H1 (cell line): ENCODE measurements at regions not wholly inside any gene's neighbourhood (a gene's known extent, or its start where the extent isn't known, plus 50 kb on each side); places are given as distances from the start of the nearest gene placed in this dataset.

Source experiments
- CTCF ChIA-PET: fragments of 300-600 bp; sonication (Branson Sonifier 250); formaldehyde crosslinking; loops from one replicate; lab custom pipeline; 2021; ENCODE audit not compliant: partially characterized antibody; lab: Charles Lee
- POLR2A ChIA-PET: fragments of 300-600 bp; sonication (Branson Sonifier 250); formaldehyde crosslinking; loops from one replicate; lab custom pipeline; 2021; ENCODE audit warnings: inconsistent platforms; ENCODE audit not compliant: partially characterized antibody; lab: Charles Lee
- DNase-seq, 2 experiments: peaks; one replicate each; pipeline versions ENCODE4 v3.0.0 to v3.0.0-alpha.2; 2010 to 2022; ENCODE audit warnings: low spot score in 2 of 2, low read depth in 1 of 2, mixed read lengths in 1 of 2
- FAIRE-seq: peaks from 2 replicates; lab custom pipeline; 2011; peaks lifted over from hg19 to GRCh38; lab: Jason Lieb, UNC
- H2AFZ ChIP-seq: 2 replicates; pipeline ENCODE4 v1.8.1; 2012; ENCODE audit warnings: low read length, inconsistent platforms
- H2AK5ac ChIP-seq: 2 replicates; pipeline ENCODE4 v1.6.1; 2013; ENCODE audit warnings: low read depth, low read length
- H2BK120ac ChIP-seq: replicated peaks from 2 replicates; pipeline ENCODE3; 2013; ENCODE audit warnings: low read depth, low read length, inconsistent platforms
- H2BK12ac ChIP-seq: 2 replicates; pipeline ENCODE4 v1.6.1; 2013; ENCODE audit warnings: low read depth, low read length
- H2BK15ac ChIP-seq: 2 replicates; pipeline ENCODE4 v1.6.1; 2013; ENCODE audit warnings: low read length
- H2BK20ac ChIP-seq: 2 replicates; pipeline ENCODE4 v1.6.1; 2013; ENCODE audit warnings: low read length
- H2BK5ac ChIP-seq: 2 replicates; pipeline ENCODE4 v1.6.1; 2013; ENCODE audit warnings: low read depth, low read length
- H3K14ac ChIP-seq: 2 replicates; pipeline ENCODE4 v1.6.1; 2013; ENCODE audit warnings: inconsistent platforms; ENCODE audit not compliant: insufficient read length
- H3K18ac ChIP-seq: 2 replicates; pipeline ENCODE4 v1.6.1; 2013; ENCODE audit warnings: low read length; ENCODE audit errors: extremely low read depth
- H3K23ac ChIP-seq: 2 replicates; pipeline ENCODE4 v1.6.1; 2013; ENCODE audit warnings: inconsistent platforms; ENCODE audit not compliant: insufficient read length
- H3K23me2 ChIP-seq: 2 replicates; pipeline ENCODE4 v1.6.1; 2013; ENCODE audit warnings: low read depth, low read length
- H3K27ac ChIP-seq: 2 replicates; pipeline ENCODE4 v1.6.1; 2011; ENCODE audit warnings: low read depth, low read length, inconsistent platforms
- H3K27me3 ChIP-seq, 4 experiments: replicated peaks in 1 of 4; 1 replicate in 1 of 4; 2 replicates in 3 of 4; pipeline versions ENCODE4 v1.6.1 to v1.8.1; 2011 to 2013; ENCODE audit warnings: low read length in 3 of 4, mild to moderate bottlenecking in 3 of 4, inconsistent platforms in 2 of 4, mixed read lengths in 2 of 4, moderate library complexity in 1 of 4; ENCODE audit not compliant: control insufficient read depth in 3 of 4, insufficient read depth in 3 of 4; ENCODE audit errors: extremely low read depth in 1 of 4
- H3K36me3 ChIP-seq, 4 experiments: 2 replicates each; pipeline versions ENCODE4 v1.6.1 to v1.8.1; 2011 to 2013; ENCODE audit warnings: mild to moderate bottlenecking in 4 of 4, low read length in 3 of 4, moderate library complexity in 2 of 4, control low read depth in 1 of 4, inconsistent platforms in 1 of 4; ENCODE audit not compliant: insufficient read depth in 4 of 4, control insufficient read depth in 2 of 4
- H3K4ac ChIP-seq: replicated peaks from 2 replicates; pipeline ENCODE3; 2013; ENCODE audit warnings: low read length, low read depth, mixed read lengths, inconsistent platforms; ENCODE audit not compliant: insufficient read length
- H3K4me1 ChIP-seq, 4 experiments: replicated peaks in 1 of 4; 1 replicate in 1 of 4; 2 replicates in 3 of 4; pipeline versions ENCODE4 v1.6.1 to v1.8.1; 2011 to 2013; ENCODE audit warnings: low read length in 3 of 4, inconsistent platforms in 2 of 4, mixed read lengths in 1 of 4; ENCODE audit not compliant: insufficient read depth in 4 of 4, control insufficient read depth in 3 of 4
- H3K4me2 ChIP-seq, 2 experiments: 2 replicates each; pipeline versions ENCODE4 v1.6.1 to v1.8.1; 2011 to 2013; ENCODE audit warnings: low read depth in 2 of 2, low read length in 2 of 2, control low read depth in 1 of 2, inconsistent platforms in 1 of 2, mild to moderate bottlenecking in 1 of 2; ENCODE audit not compliant: insufficient read depth in 1 of 2
- H3K4me3 ChIP-seq, 4 experiments: fragments of 200-600, 300-600 bp in 1 of 4; sonication (generic), shearing (Covaris generic), sonication (Bioruptor Twin) in 1 of 4; 2 replicates each; pipeline versions ENCODE4 v1.5.1 to v1.8.1; 2011 to 2016; ENCODE audit warnings: low read length in 4 of 4, low read depth in 3 of 4, control low read depth in 2 of 4, inconsistent platforms in 2 of 4, mild to moderate bottlenecking in 2 of 4, mixed read lengths in 1 of 4, moderate library complexity in 1 of 4; ENCODE audit not compliant: insufficient read depth in 2 of 4; ENCODE audit errors: extremely low read depth in 1 of 4
- H3K56ac ChIP-seq: replicated peaks from 2 replicates; pipeline ENCODE3; 2013; ENCODE audit warnings: low read depth, mild to moderate bottlenecking, mixed read lengths, low read length, inconsistent platforms; ENCODE audit not compliant: insufficient read length
- H3K79me1 ChIP-seq: 2 replicates; pipeline ENCODE4 v1.6.1; 2013; ENCODE audit warnings: low read depth, low read length, control low read depth
- H3K79me2 ChIP-seq, 2 experiments: 2 replicates each; pipeline versions ENCODE4 v1.6.1 to v1.8.1; 2012 to 2013; ENCODE audit warnings: low read length in 2 of 2, mild to moderate bottlenecking in 2 of 2, inconsistent platforms in 1 of 2; ENCODE audit not compliant: insufficient read depth in 2 of 2, control insufficient read depth in 1 of 2
- H3K9ac ChIP-seq, 4 experiments: replicated peaks in 1 of 4; 1 replicate in 1 of 4; 2 replicates in 3 of 4; pipeline versions ENCODE4 v1.6.1 to v1.8.1; 2011 to 2013; ENCODE audit warnings: low read depth in 3 of 4, low read length in 3 of 4, control low read depth in 2 of 4, mild to moderate bottlenecking in 2 of 4, moderate library complexity in 2 of 4, inconsistent platforms in 1 of 4; ENCODE audit errors: extremely low read depth in 1 of 4
- H3K9me3 ChIP-seq, 2 experiments: 2 replicates each; pipeline versions ENCODE4 v1.6.1 to v1.8.1; 2012 to 2013; ENCODE audit warnings: mild to moderate bottlenecking in 2 of 2, moderate library complexity in 2 of 2, control low read depth in 1 of 2, inconsistent platforms in 1 of 2, low read depth in 1 of 2, low read length in 1 of 2, mixed read lengths in 1 of 2; ENCODE audit not compliant: insufficient read depth in 2 of 2
- H4K20me1 ChIP-seq, 2 experiments: replicated peaks in 1 of 2; 2 replicates each; pipeline versions ENCODE3 to v1.8.1; 2011 to 2013; ENCODE audit warnings: inconsistent platforms in 2 of 2, low read length in 2 of 2, mild to moderate bottlenecking in 1 of 2; ENCODE audit not compliant: insufficient read depth in 2 of 2, control insufficient read depth in 1 of 2
- H4K5ac ChIP-seq: 2 replicates; pipeline ENCODE4 v1.6.1; 2013; ENCODE audit warnings: low read length, low read depth, mixed read lengths, inconsistent platforms; ENCODE audit not compliant: insufficient read length
- H4K8ac ChIP-seq: 2 replicates; pipeline ENCODE4 v1.8.0; 2013; ENCODE audit warnings: mild to moderate bottlenecking, moderate library complexity, low read length, inconsistent platforms; ENCODE audit not compliant: insufficient read depth; ENCODE audit errors: extremely low read depth
- H4K91ac ChIP-seq: replicated peaks from 2 replicates; pipeline ENCODE3; 2013; ENCODE audit warnings: low read length, mixed read lengths, inconsistent platforms; ENCODE audit not compliant: insufficient read length
- KDM1A ChIP-seq: fragments of 200-600, 300-600 bp; sonication (generic); IDR thresholded peaks from 2 replicates; pipeline ENCODE4 v1.7.1; 2016; ENCODE audit warnings: mild to moderate bottlenecking, low read length, borderline replicate concordance
- NRF1 ChIP-seq: IDR thresholded peaks from 2 replicates; pipeline ENCODE4 v1.6.1; 2011; ENCODE audit warnings: mild to moderate bottlenecking, low read depth, low read length, improper control_type of control experiment
- POLR2A ChIP-seq, 2 experiments: IDR thresholded peaks; 1 replicate in 1 of 2; 2 replicates in 1 of 2; pipeline ENCODE4 v1.6.1; 2011; ENCODE audit warnings: low read depth in 2 of 2, low read length in 2 of 2, mild to moderate bottlenecking in 2 of 2; ENCODE audit errors: control extremely low read depth in 1 of 2
- RNF2 ChIP-seq: fragments of 200-900, 300-1000 bp; sonication (generic); IDR thresholded peaks from 2 replicates; pipeline ENCODE4 v1.7.1; 2016; ENCODE audit warnings: borderline replicate concordance, low read depth, mild to moderate bottlenecking, antibody characterized with exemption, low read length; ENCODE audit not compliant: poor library complexity, severe bottlenecking; ENCODE audit errors: missing control alignments
- WGBS, 2 experiments: shearing (Covaris generic) in 1 of 2; methylation state at CpG; one replicate each; pipeline versions ENCODE4 v1.1.6 to v1.1.7; 2013 to 2015; ENCODE audit warnings: low lambda C conversion rate in 2 of 2, mixed read lengths in 2 of 2, inconsistent platforms in 1 of 2, low coverage in 1 of 2, missing lambda C conversion rate in 1 of 2; ENCODE audit not compliant: insufficient replicate concordance in 2 of 2, insufficient coverage in 1 of 2, insufficient read length in 1 of 2; ENCODE audit errors: extremely low coverage in 1 of 2, missing lambda C conversion rate in 1 of 2; 5-methylcytosine and 5-hydroxymethylcytosine counted together
- TF ChIP-seq, protein P1 (sequence below): IDR thresholded peaks from 2 replicates; pipeline ENCODE4 v1.6.1; 2012; ENCODE audit warnings: inconsistent platforms

- Histone ChIP-seq H3K4me1 (no peaks in the 10 kb centered on the region; a peak in 1 of 7 replicates), H3K27ac (no peak overlapping the region), H3K79me2 (no peaks in the 10 kb centered on the region), H4K8ac (no peak overlapping the region), H3K4me3 (no peak overlapping the region), H2BK15ac (no peak overlapping the region), H3K56ac (no peak overlapping the region), H3K9ac (no peak overlapping the region), H3K18ac (no peak overlapping the region), H2BK12ac (no peak overlapping the region), H3K14ac (no peak overlapping the region), H2AFZ (no peak overlapping the region), H3K23ac (no peak overlapping the region), H3K9me3 (no peaks in the 10 kb centered on the region), H3K36me3 (no peaks in the 10 kb centered on the region), H4K20me1 (no peaks in the 10 kb centered on the region), H3K23me2 (no peaks in the 10 kb centered on the region), H3K27me3 (no peaks in the 10 kb centered on the region), H2BK5ac (no peak overlapping the region; the same call in 1 of the 2 replicates), H3K79me1 (no peaks in the 10 kb centered on the region; the same call in 1 of the 2 replicates), H2BK20ac (no peak overlapping the region), H4K91ac (no peak overlapping the region), H3K4me2 (no peak overlapping the region), H3K4ac (no peak overlapping the region), H2AK5ac (no peak overlapping the region), H2BK120ac (no peak overlapping the region), H4K5ac (no peak overlapping the region)
- ChIA-PET POLR2A (no interaction called here), CTCF (interaction anchor here (0.8 to 1.6 kb wide), 3 partner anchors 12 to 174 kb away, joined by 3 to 7 read pairs (median 4); no protein-coding TSS in a partner anchor)
- WGBS, 2 experiments: 81% methylated on average over 5 of the region's 7 CpGs; no CpG with 5 or more reads in 1 of the 2 experiments
- FAIRE-seq: no peak
- no peak for DNase-seq
- TF ChIP-seq KDM1A (no peak), RNF2 (no peak), NRF1 (no peak), POLR2A (IDR thresholded peaks at IDR 0.05; ENCODE audit: control extremely low read depth in 1 of 2, low read depth in 2 of 2, low read length in 2 of 2) (no peak)
- TF ChIP-seq, protein P1, sequence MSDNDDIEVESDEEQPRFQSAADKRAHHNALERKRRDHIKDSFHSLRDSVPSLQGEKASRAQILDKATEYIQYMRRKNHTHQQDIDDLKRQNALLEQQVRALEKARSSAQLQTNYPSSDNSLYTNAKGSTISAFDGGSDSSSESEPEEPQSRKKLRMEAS: no peak
These were observed 57.0 kb upstream of the MRPS22 start for GRCh38 chr3:139286825-139287224.
